ENCODE measurements at regions not wholly inside any gene's neighbourhood (a gene's known extent, or its start where the extent isn't known, plus 50 kb on each side); places are given as distances from the start of the nearest gene placed in this dataset.

GRCh38 chr13:89688918-89689317 is 1658.6 kb upstream of the MIR17HG start:
- TF ChIP-seq, protein P1, sequence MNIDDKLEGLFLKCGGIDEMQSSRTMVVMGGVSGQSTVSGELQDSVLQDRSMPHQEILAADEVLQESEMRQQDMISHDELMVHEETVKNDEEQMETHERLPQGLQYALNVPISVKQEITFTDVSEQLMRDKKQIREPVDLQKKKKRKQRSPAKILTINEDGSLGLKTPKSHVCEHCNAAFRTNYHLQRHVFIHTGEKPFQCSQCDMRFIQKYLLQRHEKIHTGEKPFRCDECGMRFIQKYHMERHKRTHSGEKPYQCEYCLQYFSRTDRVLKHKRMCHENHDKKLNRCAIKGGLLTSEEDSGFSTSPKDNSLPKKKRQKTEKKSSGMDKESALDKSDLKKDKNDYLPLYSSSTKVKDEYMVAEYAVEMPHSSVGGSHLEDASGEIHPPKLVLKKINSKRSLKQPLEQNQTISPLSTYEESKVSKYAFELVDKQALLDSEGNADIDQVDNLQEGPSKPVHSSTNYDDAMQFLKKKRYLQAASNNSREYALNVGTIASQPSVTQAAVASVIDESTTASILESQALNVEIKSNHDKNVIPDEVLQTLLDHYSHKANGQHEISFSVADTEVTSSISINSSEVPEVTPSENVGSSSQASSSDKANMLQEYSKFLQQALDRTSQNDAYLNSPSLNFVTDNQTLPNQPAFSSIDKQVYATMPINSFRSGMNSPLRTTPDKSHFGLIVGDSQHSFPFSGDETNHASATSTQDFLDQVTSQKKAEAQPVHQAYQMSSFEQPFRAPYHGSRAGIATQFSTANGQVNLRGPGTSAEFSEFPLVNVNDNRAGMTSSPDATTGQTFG (tag by site-specific recombination; IDR thresholded peaks at IDR 0.05; ENCODE audit: borderline replicate concordance) = no peak
- TF ChIP-seq, protein P2, sequence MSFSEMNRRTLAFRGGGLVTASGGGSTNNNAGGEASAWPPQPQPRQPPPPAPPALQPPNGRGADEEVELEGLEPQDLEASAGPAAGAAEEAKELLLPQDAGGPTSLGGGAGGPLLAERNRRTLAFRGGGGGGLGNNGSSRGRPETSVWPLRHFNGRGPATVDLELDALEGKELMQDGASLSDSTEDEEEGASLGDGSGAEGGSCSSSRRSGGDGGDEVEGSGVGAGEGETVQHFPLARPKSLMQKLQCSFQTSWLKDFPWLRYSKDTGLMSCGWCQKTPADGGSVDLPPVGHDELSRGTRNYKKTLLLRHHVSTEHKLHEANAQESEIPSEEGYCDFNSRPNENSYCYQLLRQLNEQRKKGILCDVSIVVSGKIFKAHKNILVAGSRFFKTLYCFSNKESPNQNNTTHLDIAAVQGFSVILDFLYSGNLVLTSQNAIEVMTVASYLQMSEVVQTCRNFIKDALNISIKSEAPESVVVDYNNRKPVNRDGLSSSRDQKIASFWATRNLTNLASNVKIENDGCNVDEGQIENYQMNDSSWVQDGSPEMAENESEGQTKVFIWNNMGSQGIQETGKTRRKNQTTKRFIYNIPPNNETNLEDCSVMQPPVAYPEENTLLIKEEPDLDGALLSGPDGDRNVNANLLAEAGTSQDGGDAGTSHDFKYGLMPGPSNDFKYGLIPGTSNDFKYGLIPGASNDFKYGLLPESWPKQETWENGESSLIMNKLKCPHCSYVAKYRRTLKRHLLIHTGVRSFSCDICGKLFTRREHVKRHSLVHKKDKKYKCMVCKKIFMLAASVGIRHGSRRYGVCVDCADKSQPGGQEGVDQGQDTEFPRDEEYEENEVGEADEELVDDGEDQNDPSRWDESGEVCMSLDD (tag by site-specific recombination; IDR thresholded peaks at IDR 0.05) = no peak
- TF ChIP-seq, protein P3, sequence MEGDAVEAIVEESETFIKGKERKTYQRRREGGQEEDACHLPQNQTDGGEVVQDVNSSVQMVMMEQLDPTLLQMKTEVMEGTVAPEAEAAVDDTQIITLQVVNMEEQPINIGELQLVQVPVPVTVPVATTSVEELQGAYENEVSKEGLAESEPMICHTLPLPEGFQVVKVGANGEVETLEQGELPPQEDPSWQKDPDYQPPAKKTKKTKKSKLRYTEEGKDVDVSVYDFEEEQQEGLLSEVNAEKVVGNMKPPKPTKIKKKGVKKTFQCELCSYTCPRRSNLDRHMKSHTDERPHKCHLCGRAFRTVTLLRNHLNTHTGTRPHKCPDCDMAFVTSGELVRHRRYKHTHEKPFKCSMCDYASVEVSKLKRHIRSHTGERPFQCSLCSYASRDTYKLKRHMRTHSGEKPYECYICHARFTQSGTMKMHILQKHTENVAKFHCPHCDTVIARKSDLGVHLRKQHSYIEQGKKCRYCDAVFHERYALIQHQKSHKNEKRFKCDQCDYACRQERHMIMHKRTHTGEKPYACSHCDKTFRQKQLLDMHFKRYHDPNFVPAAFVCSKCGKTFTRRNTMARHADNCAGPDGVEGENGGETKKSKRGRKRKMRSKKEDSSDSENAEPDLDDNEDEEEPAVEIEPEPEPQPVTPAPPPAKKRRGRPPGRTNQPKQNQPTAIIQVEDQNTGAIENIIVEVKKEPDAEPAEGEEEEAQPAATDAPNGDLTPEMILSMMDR (tag by site-specific recombination; IDR thresholded peaks at IDR 0.05) = no peak
- TF ChIP-seq ZSCAN23 (tag by site-specific recombination; IDR thresholded peaks at IDR 0.05) = no peak

Data from HEK293 (cell line).